Endothelial cell (in vitro differentiated cells): ENCODE measurements at regions not wholly inside any gene's neighbourhood (a gene's known extent, or its start where the extent isn't known, plus 50 kb on each side); places are given as distances from the start of the nearest gene placed in this dataset.
A peak's percentile ranks its signal among the peaks of the same experiment; 100 is the strongest.

Source experiments
- DNase-seq: peaks from one replicate; pipeline ENCODE4 v3.0.0; 2021; ENCODE audit warnings: low spot score
- H3K27ac Mint-ChIP-seq: one replicate; pipeline ENCODE4 v1.8.0; 2021; ENCODE audit warnings: mixed read lengths, inconsistent platforms; ENCODE audit not compliant: unreplicated experiment
- H3K27me3 Mint-ChIP-seq: one replicate; pipeline ENCODE4 v1.8.0; 2021; ENCODE audit warnings: mild to moderate bottlenecking, moderate library complexity, mixed read lengths, inconsistent platforms; ENCODE audit not compliant: unreplicated experiment
- H3K36me3 Mint-ChIP-seq: one replicate; pipeline ENCODE4 v1.8.0; 2021; ENCODE audit warnings: mild to moderate bottlenecking, low read depth, mixed read lengths, inconsistent platforms; ENCODE audit not compliant: unreplicated experiment
- H3K4me1 Mint-ChIP-seq: one replicate; pipeline ENCODE4 v1.8.0; 2021; ENCODE audit warnings: mild to moderate bottlenecking, mixed read lengths, inconsistent platforms; ENCODE audit not compliant: unreplicated experiment
- H3K4me3 Mint-ChIP-seq: one replicate; pipeline ENCODE4 v1.8.0; 2021; ENCODE audit warnings: mild to moderate bottlenecking, mixed read lengths, inconsistent platforms; ENCODE audit not compliant: unreplicated experiment
- H3K9me3 Mint-ChIP-seq: one replicate; pipeline ENCODE4 v1.8.0; 2021; ENCODE audit warnings: mixed read lengths, inconsistent platforms; ENCODE audit not compliant: unreplicated experiment
- TF ChIP-seq, protein P1 (sequence below): fragments of 200-600 bp; sonication (generic); IDR thresholded peaks from one replicate; pipeline ENCODE4 v1.5.0; 2021; ENCODE audit warnings: antibody characterized with exemption; ENCODE audit not compliant: unreplicated experiment

DNA sequence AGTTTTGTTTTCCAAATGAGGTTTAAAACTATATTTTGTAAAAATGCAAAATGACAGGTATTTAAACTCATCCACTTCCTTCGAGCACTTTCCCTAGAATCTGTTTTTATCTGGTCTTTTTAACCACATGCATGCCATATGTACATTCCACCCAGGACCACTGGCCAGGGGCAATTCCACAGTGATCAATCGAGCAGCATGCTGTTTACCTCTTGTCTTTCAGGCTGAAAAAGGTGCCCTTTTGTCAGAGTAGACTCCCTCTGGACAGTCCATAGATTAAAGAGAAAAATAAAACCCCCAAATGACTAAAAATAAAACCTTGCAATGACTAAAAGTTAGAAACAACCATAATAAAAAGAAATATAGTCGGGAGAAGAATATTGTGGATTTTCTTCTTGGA lies 313.3 kb downstream of the LMO4 start:
- DNase-seq = no peak
- Mint-ChIP-seq H3K9me3 (no peaks in the 10 kb centered on the region), H3K4me3 (no peak overlapping the region), H3K27me3 (peaks cover 2% of the 10 kb centered on the region), H3K36me3 (no peaks in the 10 kb centered on the region), H3K27ac (no peak overlapping the region), H3K4me1 (peaks cover 25% of the 10 kb centered on the region)
- TF ChIP-seq, protein P1, sequence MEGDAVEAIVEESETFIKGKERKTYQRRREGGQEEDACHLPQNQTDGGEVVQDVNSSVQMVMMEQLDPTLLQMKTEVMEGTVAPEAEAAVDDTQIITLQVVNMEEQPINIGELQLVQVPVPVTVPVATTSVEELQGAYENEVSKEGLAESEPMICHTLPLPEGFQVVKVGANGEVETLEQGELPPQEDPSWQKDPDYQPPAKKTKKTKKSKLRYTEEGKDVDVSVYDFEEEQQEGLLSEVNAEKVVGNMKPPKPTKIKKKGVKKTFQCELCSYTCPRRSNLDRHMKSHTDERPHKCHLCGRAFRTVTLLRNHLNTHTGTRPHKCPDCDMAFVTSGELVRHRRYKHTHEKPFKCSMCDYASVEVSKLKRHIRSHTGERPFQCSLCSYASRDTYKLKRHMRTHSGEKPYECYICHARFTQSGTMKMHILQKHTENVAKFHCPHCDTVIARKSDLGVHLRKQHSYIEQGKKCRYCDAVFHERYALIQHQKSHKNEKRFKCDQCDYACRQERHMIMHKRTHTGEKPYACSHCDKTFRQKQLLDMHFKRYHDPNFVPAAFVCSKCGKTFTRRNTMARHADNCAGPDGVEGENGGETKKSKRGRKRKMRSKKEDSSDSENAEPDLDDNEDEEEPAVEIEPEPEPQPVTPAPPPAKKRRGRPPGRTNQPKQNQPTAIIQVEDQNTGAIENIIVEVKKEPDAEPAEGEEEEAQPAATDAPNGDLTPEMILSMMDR = no peak

DNA sequence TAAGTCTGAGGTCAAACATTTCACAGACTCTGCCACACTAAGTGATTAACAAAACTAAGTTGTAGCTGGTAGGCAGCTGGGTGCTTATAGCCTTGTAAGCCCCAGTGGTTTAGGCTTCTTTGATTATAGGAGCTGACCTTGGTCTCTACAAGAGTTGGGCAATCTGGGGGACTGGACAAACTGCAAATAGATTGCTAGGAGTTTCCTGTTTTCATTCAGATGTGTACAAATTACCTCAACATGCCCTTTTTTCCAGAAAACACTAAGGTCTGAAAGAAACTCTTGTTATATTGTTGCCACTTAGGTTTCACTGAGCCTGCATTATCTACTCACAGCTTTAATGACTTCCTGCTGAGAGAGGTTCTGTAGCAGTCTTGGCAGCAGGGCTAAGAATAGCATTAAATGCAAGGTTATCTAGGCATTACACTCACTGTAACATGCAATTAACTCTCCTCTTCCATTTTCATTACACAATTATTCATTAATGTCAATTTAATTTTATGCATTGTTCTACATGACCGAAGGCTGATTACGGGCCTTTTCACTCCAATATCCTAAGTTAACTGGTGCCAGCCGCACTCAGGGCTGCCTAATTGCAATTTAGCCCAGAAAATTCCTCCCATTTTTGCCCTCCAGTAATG lies 314.0 kb downstream of the LMO4 start:
- Mint-ChIP-seq H3K27ac (no peak overlapping the region), H3K4me1 (peaks cover 25% of the 10 kb centered on the region), H3K36me3 (no peaks in the 10 kb centered on the region), H3K27me3 (peaks cover 2% of the 10 kb centered on the region), H3K9me3 (no peaks in the 10 kb centered on the region), H3K4me3 (no peak overlapping the region)
- TF ChIP-seq, protein P1 = no peak
- no peak for DNase-seq

DNA sequence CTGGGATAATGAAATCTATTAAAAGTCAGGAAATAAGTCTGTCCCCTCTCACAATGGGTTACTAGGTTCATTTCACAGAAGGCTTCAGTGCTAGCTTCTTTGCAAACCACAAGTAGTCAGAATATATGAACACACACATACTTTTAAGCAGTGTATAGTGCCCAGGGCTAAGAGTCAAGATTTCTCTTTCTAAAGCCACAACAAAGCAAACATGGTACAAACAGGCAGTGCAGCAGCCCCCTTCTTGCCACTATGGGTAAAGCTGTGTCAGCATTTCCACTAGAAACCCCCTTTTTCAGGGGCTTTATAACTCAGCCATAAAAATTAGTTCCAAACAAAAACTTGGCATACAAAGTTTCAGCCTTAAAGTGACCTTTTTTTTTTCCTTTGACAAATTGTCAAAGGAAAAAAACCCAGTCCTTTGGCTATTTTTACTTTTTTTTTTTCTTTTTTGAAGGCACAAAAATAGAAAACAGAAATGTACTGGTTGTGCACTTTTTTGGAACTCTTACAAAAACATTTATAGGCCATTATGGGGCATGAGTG lies 315.4 kb downstream of the LMO4 start:
- no peaks in the 10 kb centered on the region for H3K9me3 Mint-ChIP-seq
- no peaks in the 10 kb centered on the region for H3K36me3 Mint-ChIP-seq
- no peak overlapping the region for H3K4me3 Mint-ChIP-seq
- peaks cover 25% of the 10 kb centered on the region for H3K4me1 Mint-ChIP-seq
- H3K27ac Mint-ChIP-seq = no peak overlapping the region
- H3K27me3 Mint-ChIP-seq = peaks cover 2% of the 10 kb centered on the region
- TF ChIP-seq, protein P1 = no peak
- no peak for DNase-seq

DNA sequence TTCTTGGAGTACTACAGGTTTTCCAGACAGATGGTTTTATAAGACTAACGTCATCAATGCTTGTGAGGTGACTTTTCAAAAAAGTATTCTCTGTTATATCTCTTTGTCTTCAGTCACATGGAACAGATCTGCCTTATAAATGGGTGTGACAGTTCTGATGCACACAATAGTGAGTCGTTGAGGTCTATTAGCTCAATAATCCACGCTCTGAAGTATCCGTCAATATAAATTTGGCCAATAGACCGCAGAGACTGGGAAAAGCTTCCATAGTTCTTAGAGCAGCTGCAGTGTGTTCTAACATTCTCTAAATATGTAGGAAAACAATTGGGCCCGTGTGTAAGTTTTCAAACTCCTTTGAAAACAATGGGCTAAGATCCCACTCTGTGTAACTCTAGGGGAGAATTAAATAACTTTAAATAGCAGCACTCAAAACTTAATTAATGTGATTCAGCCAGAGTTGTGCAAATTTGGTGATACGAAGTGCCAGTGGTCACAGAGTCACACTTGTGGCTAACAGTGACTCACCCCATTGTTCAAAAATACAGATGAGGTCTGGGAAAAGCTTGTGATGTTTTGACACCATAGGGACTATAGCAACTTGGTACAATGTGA lies 316.0 kb downstream of the LMO4 start:
- Mint-ChIP-seq H3K27me3 (peaks cover 2% of the 10 kb centered on the region), H3K4me1 (peaks cover 25% of the 10 kb centered on the region), H3K27ac (peak overlapping the region; percentile 52), H3K9me3 (no peaks in the 10 kb centered on the region), H3K4me3 (no peak overlapping the region), H3K36me3 (no peaks in the 10 kb centered on the region)
- DNase-seq = no peak
- TF ChIP-seq, protein P1 = no peak
